Pancreas (tissue), 10 donors: ENCODE measurements at regions not wholly inside any gene's neighbourhood (a gene's known extent, or its start where the extent isn't known, plus 50 kb on each side); places are given as distances from the start of the nearest gene placed in this dataset.

Source experiments
- ATAC-seq, 4 donors: fragments of 200-7000 bp; cut with Tn5 transposase; one replicate each; pipeline versions ENCODE4 v1.8.0 to v1.9.1; 2020; ENCODE audit warnings: mild to moderate bottlenecking in 4 of 4, moderate library complexity in 4 of 4
- DNase-seq, 6 donors: peaks; one replicate each; pipeline ENCODE4 v3.0.0-alpha.2; 2020
- FAIRE-seq: peaks from 2 replicates; lab custom pipeline; 2012; peaks lifted over from hg19 to GRCh38; lab: Jason Lieb, UNC
- H3K27ac ChIP-seq, 4 donors: fragments of 200-600 bp; sonication (generic); 1 replicate in 3 of 4; 2 replicates in 1 of 4; pipeline versions ENCODE4 v1.5.0 to v1.8.0; 2020
- H3K27me3 ChIP-seq, 4 donors: fragments of 200-600 bp; one replicate each; pipeline ENCODE4 v1.8.0; 2021
- H3K36me3 ChIP-seq, 3 donors: fragments of 200-600 bp; sonication (generic) in 1 of 3; one replicate each; pipeline versions ENCODE4 v1.5.0 to v1.8.0; 2020 to 2021
- H3K4me1 ChIP-seq, 3 donors: fragments of 200-600 bp; one replicate each; pipeline ENCODE4 v1.8.0; 2021
- H3K4me3 ChIP-seq, 4 donors: fragments of 200-600 bp; sonication (generic) in 2 of 4; one replicate each; pipeline versions ENCODE4 v1.5.0 to v1.8.0; 2020 to 2021
- H3K9me3 ChIP-seq, 4 donors: fragments of 200-600 bp; one replicate each; pipeline ENCODE4 v1.8.0; 2021
- CTCF ChIP-seq, 4 donors: fragments of 200-600 bp; sonication (generic) in 3 of 4; IDR thresholded peaks; one replicate each; pipeline versions ENCODE4 v1.5.0 to v1.8.0; 2021; ENCODE audit warnings: antibody characterized with exemption in 4 of 4
- WGBS, 2 donors: extraction: QIAGEN DNeasy Blood & Tissue Kit; methylation state at CpG; one replicate each; pipeline ENCODE4 v1.1.7; 2013; 5-methylcytosine and 5-hydroxymethylcytosine counted together
- intact Hi-C, 3 donors: fragments of 100-400 bp; cut with DNase I; formaldehyde crosslinking; loops; one replicate each; pipeline versions ENCODE4 v1.11.1 to v1.14.2; 2022
- donor health status: healthy with polysubstance abuse.
- donor health status: DM: no; HTN: no; CAD: no; lungs with moderate emphysema.
- donor health status: DM: no; HTN: no; CAD: no.
- donor health status: control.
- donor health status: control.
- donor health status: Bipolar disorder and iron deficiency.
- donor health status: DM: yes; HTN: yes; CAD: no.
- donor health status: DM: no; HTN: no; CAD: no.
- donor health status: DM: no; HTN: no; CAD: no.
- donor health status: DM: yes; HTN: yes; CAD: no.

- WGBS, 2 donors: 46 to 62% methylated on average over 10 of the region's 10 CpGs
- H3K4me1 ChIP-seq: no peaks in the 10 kb centered on the region
- TF ChIP-seq CTCF (IDR thresholded peaks at IDR 0.05): no peak
- intact Hi-C loops: loop anchor here in 1 of 3 donors (5.0 kb wide), 1 partner anchor 737 kb away; no protein-coding TSS in a partner anchor
- H3K27me3 ChIP-seq: no peaks in the 10 kb centered on the region
- H3K4me3 ChIP-seq: no peak overlapping the region
- no peaks in the 10 kb centered on the region for H3K36me3 ChIP-seq
- no peak overlapping the region for H3K27ac ChIP-seq
- FAIRE-seq (no peak), ATAC-seq (no peak), DNase-seq (no peak)
- H3K9me3 ChIP-seq: no peaks in the 10 kb centered on the region
These were observed 545.6 kb downstream of the QKI start for GRCh38 chr6:163960128-163960527.

- Histone ChIP-seq H3K36me3 (no peaks in the 10 kb centered on the region), H3K4me3 (no peak overlapping the region), H3K27ac (no peak overlapping the region), H3K9me3 (no peaks in the 10 kb centered on the region), H3K27me3 (no peaks in the 10 kb centered on the region), H3K4me1 (no peaks in the 10 kb centered on the region)
- DNase-seq (no peak), FAIRE-seq (no peak), ATAC-seq (no peak)
- 70 to 84% methylated on average over 3 of the region's 3 CpGs for WGBS, 2 donors
- intact Hi-C loops: loop anchor here in 1 of 3 donors (10.0 kb wide), 3 partner anchors 534 to 1104 kb away; no protein-coding TSS in a partner anchor
- no peak for TF ChIP-seq CTCF (IDR thresholded peaks at IDR 0.05)
These were observed 544.1 kb downstream of the QKI start for GRCh38 chr6:163958646-163959045.

GRCh38 chr6:163956571-163957407 is 542.3 kb downstream of the QKI start:
- Histone ChIP-seq H3K4me3 (no peak overlapping the region), H3K27ac (no peak overlapping the region), H3K36me3 (no peaks in the 10 kb centered on the region), H3K27me3 (no peaks in the 10 kb centered on the region), H3K9me3 (no peaks in the 10 kb centered on the region), H3K4me1 (no peaks in the 10 kb centered on the region)
- DNase-seq: peak; percentile 65 to 78 (median 72)
- intact Hi-C loops: loop anchor here in 1 of 3 donors (10.0 kb wide), 3 partner anchors 532 to 1102 kb away; no protein-coding TSS in a partner anchor
- no peak for FAIRE-seq
- TF ChIP-seq CTCF (IDR thresholded peaks at IDR 0.05): peak; percentile 61 to 81 (median 76)
- peak; percentile 93 to 99 (median 97) for ATAC-seq
- WGBS, 2 donors: 12 to 14% methylated on average over 12 of the region's 12 CpGs

GRCh38 chr6:163955756-163956155 is 541.2 kb downstream of the QKI start:
- intact Hi-C loops: loop anchor here in 1 of 3 donors (10.0 kb wide), 3 partner anchors 531 to 1101 kb away; no protein-coding TSS in a partner anchor
- no peak for TF ChIP-seq CTCF (IDR thresholded peaks at IDR 0.05)
- no peak for ATAC-seq

GRCh38 chr6:163955096-163955495 is 540.6 kb downstream of the QKI start:
- TF ChIP-seq CTCF (IDR thresholded peaks at IDR 0.05): no peak
- H3K4me3 ChIP-seq: no peak overlapping the region
- ATAC-seq (no peak), FAIRE-seq (no peak), DNase-seq (no peak)
- H3K27ac ChIP-seq: no peak overlapping the region
- no peaks in the 10 kb centered on the region for H3K36me3 ChIP-seq
- intact Hi-C loops: loop anchor here in 1 of 3 donors (10.0 kb wide), 3 partner anchors 530 to 1100 kb away; no protein-coding TSS in a partner anchor
- no peaks in the 10 kb centered on the region for H3K4me1 ChIP-seq
- no peaks in the 10 kb centered on the region for H3K27me3 ChIP-seq
- 85% methylated on average over 4 of the region's 4 CpGs for WGBS, 2 donors
- no peaks in the 10 kb centered on the region for H3K9me3 ChIP-seq

More at GRCh38 chr6:163955756-163956155, 541.2 kb downstream of the QKI start:
- FAIRE-seq (no peak), DNase-seq (no peak)
- no peak overlapping the region for H3K4me3 ChIP-seq
- WGBS, 2 donors: 67 to 74% methylated on average over 4 of the region's 4 CpGs
- H3K27ac ChIP-seq: no peak overlapping the region
- no peaks in the 10 kb centered on the region for H3K4me1 ChIP-seq
- H3K27me3 ChIP-seq: no peaks in the 10 kb centered on the region
- no peaks in the 10 kb centered on the region for H3K9me3 ChIP-seq
- H3K36me3 ChIP-seq: no peaks in the 10 kb centered on the region
